Activated T-cell treated with anti-CD3 and anti-CD28 coated beads, Interleukin-2, amount 50 U/mL, for 72 hours (primary cell): ENCODE measurements at regions not wholly inside any gene's neighbourhood (a gene's known extent, or its start where the extent isn't known, plus 50 kb on each side); places are given as distances from the start of the nearest gene placed in this dataset.

Experiments
- ATAC-seq, 2 donors: fragments of 150-1000 bp; cut with Tn5 transposase; replicated peaks in 1 of 2; 2 replicates each; pipeline ENCODE4 v1.10.0; 2021; ENCODE audit warnings: moderate library complexity in 2 of 2, mild to moderate bottlenecking in 1 of 2
- DNase-seq, 2 donors: peaks; one replicate each; pipeline ENCODE4 v3.0.0; 2021 to 2022; ENCODE audit warnings: mixed read lengths in 1 of 2
- H3K27ac Mint-ChIP-seq: one replicate; pipeline ENCODE4 v1.8.0; 2022; ENCODE audit warnings: mild to moderate bottlenecking, moderate library complexity, mixed read lengths
- H3K27me3 Mint-ChIP-seq: one replicate; pipeline ENCODE4 v1.8.0; 2022; ENCODE audit warnings: low read depth, mixed read lengths
- H3K36me3 Mint-ChIP-seq, 2 donors: one replicate each; pipeline ENCODE4 v1.8.0; 2022; ENCODE audit warnings: mixed read lengths in 2 of 2, mild to moderate bottlenecking in 1 of 2; ENCODE audit not compliant: insufficient read depth in 2 of 2
- H3K4me1 Mint-ChIP-seq: one replicate; pipeline ENCODE4 v1.8.0; 2022; ENCODE audit warnings: low read depth, mixed read lengths
- H3K4me3 Mint-ChIP-seq, 2 donors: one replicate each; pipeline ENCODE4 v1.8.0; 2022; ENCODE audit warnings: mild to moderate bottlenecking in 2 of 2, mixed read lengths in 2 of 2, moderate library complexity in 2 of 2
- H3K9me3 Mint-ChIP-seq, 2 donors: one replicate each; pipeline ENCODE4 v1.8.0; 2022; ENCODE audit warnings: mixed read lengths in 2 of 2

- H3K36me3 Mint-ChIP-seq = no peaks in the 10 kb centered on the region
- H3K4me1 Mint-ChIP-seq = no peaks in the 10 kb centered on the region
- no peak for ATAC-seq
- H3K27ac Mint-ChIP-seq = no peak overlapping the region
- no peak for DNase-seq
- H3K27me3 Mint-ChIP-seq = no peaks in the 10 kb centered on the region
- H3K4me3 Mint-ChIP-seq = no peak overlapping the region
- H3K9me3 Mint-ChIP-seq = no peaks in the 10 kb centered on the region
These were observed 445.4 kb upstream of the ITGA1 start for GRCh38 chr5:52342361-52342760.

- peaks cover 10% of the 10 kb centered on the region for H3K27me3 Mint-ChIP-seq
- ATAC-seq (no peak), DNase-seq (no peak)
- no peak overlapping the region for H3K27ac Mint-ChIP-seq
- no peaks in the 10 kb centered on the region for H3K9me3 Mint-ChIP-seq
- no peak overlapping the region for H3K4me3 Mint-ChIP-seq
- no peaks in the 10 kb centered on the region for H3K4me1 Mint-ChIP-seq
- H3K36me3 Mint-ChIP-seq = no peaks in the 10 kb centered on the region
These were observed 431.3 kb upstream of the ITGA1 start for GRCh38 chr5:52356311-52356918.

- DNase-seq (no peak), ATAC-seq (no peak)
- H3K36me3 Mint-ChIP-seq = no peaks in the 10 kb centered on the region
- no peaks in the 10 kb centered on the region for H3K9me3 Mint-ChIP-seq
- H3K27me3 Mint-ChIP-seq = peaks cover 10% of the 10 kb centered on the region
- H3K27ac Mint-ChIP-seq = no peak overlapping the region
- H3K4me3 Mint-ChIP-seq = no peak overlapping the region
- no peaks in the 10 kb centered on the region for H3K4me1 Mint-ChIP-seq
These were observed 428.5 kb upstream of the ITGA1 start for GRCh38 chr5:52359261-52359660.

GRCh38 chr5:52360985-52361384, 426.7 kb upstream of the ITGA1 start:
- H3K36me3 Mint-ChIP-seq = no peaks in the 10 kb centered on the region
- no peaks in the 10 kb centered on the region for H3K9me3 Mint-ChIP-seq
- H3K27me3 Mint-ChIP-seq = peaks cover 10% of the 10 kb centered on the region
- no peak overlapping the region for H3K4me3 Mint-ChIP-seq
- no peaks in the 10 kb centered on the region for H3K4me1 Mint-ChIP-seq
- DNase-seq (no peak), ATAC-seq (no peak)
- no peak overlapping the region for H3K27ac Mint-ChIP-seq

GRCh38 chr5:52374286-52374685, 413.4 kb upstream of the ITGA1 start:
- Mint-ChIP-seq H3K27me3 (no peaks in the 10 kb centered on the region), H3K4me3 (no peak overlapping the region), H3K36me3 (no peaks in the 10 kb centered on the region), H3K27ac (no peak overlapping the region), H3K4me1 (no peaks in the 10 kb centered on the region), H3K9me3 (no peaks in the 10 kb centered on the region)
- DNase-seq (no peak), ATAC-seq (no peak)

GRCh38 chr5:52375969-52376368, 411.7 kb upstream of the ITGA1 start:
- Mint-ChIP-seq H3K4me3 (no peak overlapping the region), H3K9me3 (no peaks in the 10 kb centered on the region), H3K27me3 (no peaks in the 10 kb centered on the region), H3K4me1 (no peaks in the 10 kb centered on the region), H3K36me3 (no peaks in the 10 kb centered on the region), H3K27ac (no peak overlapping the region)
- DNase-seq (no peak), ATAC-seq (no peak)

GRCh38 chr5:52376592-52376991, 411.1 kb upstream of the ITGA1 start:
- Mint-ChIP-seq H3K27ac (no peak overlapping the region), H3K36me3 (no peaks in the 10 kb centered on the region), H3K4me1 (no peaks in the 10 kb centered on the region), H3K9me3 (no peaks in the 10 kb centered on the region), H3K4me3 (no peak overlapping the region), H3K27me3 (no peaks in the 10 kb centered on the region)
- DNase-seq = no peak
- no peak for ATAC-seq

- ATAC-seq = no peak
- no peaks in the 10 kb centered on the region for H3K36me3 Mint-ChIP-seq
- H3K9me3 Mint-ChIP-seq = no peaks in the 10 kb centered on the region
These were observed 409.5 kb upstream of the ITGA1 start for GRCh38 chr5:52378237-52378636.

GRCh38 chr5:52388349-52388748, 399.4 kb upstream of the ITGA1 start:
- no peak for ATAC-seq
- H3K4me3 Mint-ChIP-seq = no peak overlapping the region

More at GRCh38 chr5:52378237-52378636, 409.5 kb upstream of the ITGA1 start:
- Mint-ChIP-seq H3K4me3 (no peak overlapping the region), H3K27me3 (no peaks in the 10 kb centered on the region), H3K27ac (no peak overlapping the region), H3K4me1 (no peaks in the 10 kb centered on the region)
- no peak for DNase-seq

GRCh38 chr5:52392321-52392720, 395.4 kb upstream of the ITGA1 start:
- Mint-ChIP-seq H3K4me3 (no peak overlapping the region), H3K36me3 (no peaks in the 10 kb centered on the region), H3K4me1 (no peaks in the 10 kb centered on the region), H3K27ac (no peak overlapping the region), H3K27me3 (no peaks in the 10 kb centered on the region), H3K9me3 (no peaks in the 10 kb centered on the region)
- DNase-seq = no peak
- no peak for ATAC-seq

More at GRCh38 chr5:52388349-52388748, 399.4 kb upstream of the ITGA1 start:
- Mint-ChIP-seq H3K36me3 (no peaks in the 10 kb centered on the region), H3K27ac (no peak overlapping the region), H3K27me3 (no peaks in the 10 kb centered on the region), H3K9me3 (no peaks in the 10 kb centered on the region), H3K4me1 (no peaks in the 10 kb centered on the region)
- DNase-seq = no peak

GRCh38 chr5:52409835-52410234, 377.9 kb upstream of the ITGA1 start:
- no peak for DNase-seq
- ATAC-seq = no peak

GRCh38 chr5:52419357-52419756, 368.4 kb upstream of the ITGA1 start:
- Mint-ChIP-seq H3K36me3 (no peaks in the 10 kb centered on the region), H3K27ac (no peak overlapping the region), H3K4me1 (no peaks in the 10 kb centered on the region), H3K9me3 (no peaks in the 10 kb centered on the region), H3K27me3 (no peaks in the 10 kb centered on the region), H3K4me3 (no peak overlapping the region)
- no peak for ATAC-seq
- DNase-seq = no peak

More at GRCh38 chr5:52409835-52410234, 377.9 kb upstream of the ITGA1 start:
- H3K9me3 Mint-ChIP-seq = peaks cover 0 to 2% of the 10 kb centered on the region in 2 donors
- no peaks in the 10 kb centered on the region for H3K4me1 Mint-ChIP-seq
- no peak overlapping the region for H3K27ac Mint-ChIP-seq
- H3K27me3 Mint-ChIP-seq = no peaks in the 10 kb centered on the region
- no peaks in the 10 kb centered on the region for H3K36me3 Mint-ChIP-seq
- no peak overlapping the region for H3K4me3 Mint-ChIP-seq

GRCh38 chr5:52427615-52428014, 360.1 kb upstream of the ITGA1 start:
- no peaks in the 10 kb centered on the region for H3K27me3 Mint-ChIP-seq
- ATAC-seq = no peak

GRCh38 chr5:52428977-52429489, 358.7 kb upstream of the ITGA1 start:
- Mint-ChIP-seq H3K36me3 (no peaks in the 10 kb centered on the region), H3K27ac (no peak overlapping the region), H3K27me3 (no peaks in the 10 kb centered on the region), H3K9me3 (peaks cover 3 to 5% of the 10 kb centered on the region in 2 donors), H3K4me3 (no peak overlapping the region), H3K4me1 (no peaks in the 10 kb centered on the region)
- no peak for DNase-seq
- no peak for ATAC-seq

More at GRCh38 chr5:52427615-52428014, 360.1 kb upstream of the ITGA1 start:
- peaks cover 3 to 4% of the 10 kb centered on the region in 2 donors for H3K9me3 Mint-ChIP-seq
- no peak overlapping the region for H3K27ac Mint-ChIP-seq
- no peaks in the 10 kb centered on the region for H3K36me3 Mint-ChIP-seq
- no peaks in the 10 kb centered on the region for H3K4me1 Mint-ChIP-seq
- no peak overlapping the region for H3K4me3 Mint-ChIP-seq
- DNase-seq = no peak
